ENCODE measurements at regions not wholly inside any gene's neighbourhood (a gene's known extent, or its start where the extent isn't known, plus 50 kb on each side); places are given as distances from the start of the nearest gene placed in this dataset.
"Not testable (repeated sequence)": the region's sequence is repeated elsewhere in the genome, so short reads cannot be mapped to it uniquely, and the experiment has no call there.

- in situ Hi-C loops (cut with MboI; ENCODE audit: low pct_unique_long_range_greater_than_20kb, low sequenced_read_pairs, unreplicated experiment): no loop called here
- TF ChIP-seq CTCF (IDR thresholded peaks at IDR 0.05; ENCODE audit: extremely low read depth, insufficient read depth, missing control alignments): no peak
- no peak for DNase-seq (ENCODE audit: low spot score)
These were observed 170.2 kb upstream of the KCNJ15 start for GRCh38 chr21:38086580-38086979.

DNA sequence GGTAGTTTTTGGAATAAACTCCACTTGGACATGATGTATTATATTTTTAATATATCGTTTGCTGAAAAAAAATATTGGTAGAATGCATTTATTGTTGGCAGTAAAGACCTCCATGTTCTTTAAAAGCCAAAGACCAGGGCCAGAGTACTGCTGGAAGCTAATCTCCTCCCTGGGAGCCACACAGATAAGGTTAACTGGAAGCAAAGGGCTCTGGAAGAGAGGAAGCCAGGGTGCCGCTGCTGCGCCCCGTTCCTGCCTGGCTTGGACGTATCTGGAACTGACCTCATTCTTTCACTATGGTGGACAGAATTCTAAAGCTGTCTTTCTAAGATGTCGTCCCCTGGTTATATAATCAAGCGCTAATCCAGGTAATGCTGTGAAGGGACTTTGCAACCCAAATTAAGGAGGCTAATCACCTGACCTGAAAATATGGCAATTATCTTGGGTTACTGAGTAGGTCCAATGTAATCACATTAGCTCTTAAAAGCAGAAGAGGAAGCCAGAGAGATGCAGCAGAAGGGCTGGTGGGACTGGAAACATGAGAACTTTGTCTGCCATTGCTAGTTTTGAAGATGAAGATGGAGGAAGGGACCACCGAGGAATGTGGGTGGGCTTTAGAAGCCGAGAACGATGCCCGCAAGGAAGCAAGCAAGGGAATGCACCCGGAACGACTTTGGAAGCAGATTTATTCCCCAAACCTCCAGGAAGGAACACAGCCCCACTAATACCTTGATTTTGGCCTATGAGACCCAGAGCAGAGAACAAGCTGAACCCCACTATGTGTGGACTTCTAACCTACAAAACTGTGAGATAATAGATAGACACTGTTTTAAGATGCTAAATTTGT is 167.7 kb upstream of the KCNJ15 start:
- DNase-seq (ENCODE audit: low spot score): no peak
- no peak for TF ChIP-seq CTCF (IDR thresholded peaks at IDR 0.05; ENCODE audit: extremely low read depth, insufficient read depth, missing control alignments)
- in situ Hi-C loops (cut with MboI; ENCODE audit: low pct_unique_long_range_greater_than_20kb, low sequenced_read_pairs, unreplicated experiment): no loop called here

GRCh38 chr21:38089763-38090046 is 167.1 kb upstream of the KCNJ15 start:
- TF ChIP-seq CTCF (IDR thresholded peaks at IDR 0.05; ENCODE audit: extremely low read depth, insufficient read depth, missing control alignments): no peak
- in situ Hi-C loops (cut with MboI; ENCODE audit: low pct_unique_long_range_greater_than_20kb, low sequenced_read_pairs, unreplicated experiment): no loop called here

DNA sequence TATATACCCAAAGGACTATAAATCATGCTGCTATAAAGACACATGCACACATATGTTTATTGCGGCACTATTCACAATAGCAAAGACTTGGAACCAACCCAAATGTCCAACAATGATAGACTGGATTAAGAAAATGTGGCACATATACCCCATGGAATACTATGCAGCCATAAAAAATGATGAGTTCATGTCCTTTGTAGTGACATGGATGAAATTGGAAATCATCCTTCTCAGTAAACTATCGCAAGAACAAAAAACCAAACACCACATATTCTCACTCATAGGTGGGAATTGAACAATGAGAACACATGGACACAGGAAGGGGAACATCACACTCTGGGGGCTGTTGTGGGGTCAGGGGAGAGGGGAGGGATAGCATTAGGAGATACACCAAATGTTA is 165.7 kb upstream of the KCNJ15 start:
- DNase-seq (ENCODE audit: low spot score); in situ Hi-C loops (cut with MboI; ENCODE audit: low pct_unique_long_range_greater_than_20kb, low sequenced_read_pairs, unreplicated experiment): not testable (repeated sequence)

More at GRCh38 chr21:38089763-38090046, 167.1 kb upstream of the KCNJ15 start:
- DNase-seq (ENCODE audit: low spot score): no peak

GRCh38 chr21:38092051-38092450 is 164.7 kb upstream of the KCNJ15 start:
- no peak for TF ChIP-seq CTCF (IDR thresholded peaks at IDR 0.05; ENCODE audit: extremely low read depth, insufficient read depth, missing control alignments)
- no peak for DNase-seq (ENCODE audit: low spot score)
- in situ Hi-C loops (cut with MboI; ENCODE audit: low pct_unique_long_range_greater_than_20kb, low sequenced_read_pairs, unreplicated experiment): no loop called here

GRCh38 chr21:38095220-38095619 is 161.6 kb upstream of the KCNJ15 start:
- no peak for DNase-seq (ENCODE audit: low spot score)
- in situ Hi-C loops (cut with MboI; ENCODE audit: low pct_unique_long_range_greater_than_20kb, low sequenced_read_pairs, unreplicated experiment): no loop called here
- TF ChIP-seq CTCF (IDR thresholded peaks at IDR 0.05; ENCODE audit: extremely low read depth, insufficient read depth, missing control alignments): no peak

DNA sequence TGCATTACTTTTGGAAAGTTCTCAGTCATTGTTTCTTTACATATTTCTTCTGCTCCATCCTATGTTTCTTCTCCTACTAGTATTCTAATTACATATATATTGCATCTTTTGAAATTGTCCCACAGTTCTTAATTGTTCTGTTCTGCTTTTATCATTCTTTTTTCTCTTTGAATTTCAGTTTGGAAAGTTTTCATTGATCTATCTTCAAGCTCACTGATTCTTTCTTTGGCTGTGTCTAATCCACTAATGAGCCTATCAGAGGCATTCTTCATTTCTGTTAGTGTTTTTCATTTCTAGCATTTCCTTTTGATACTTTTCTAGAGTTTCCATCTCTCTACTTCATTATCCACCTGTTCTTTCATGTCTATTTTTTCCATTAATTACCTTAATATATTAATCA is 159.0 kb upstream of the KCNJ15 start:
- no peak for DNase-seq (ENCODE audit: low spot score)
- in situ Hi-C loops (cut with MboI; ENCODE audit: low pct_unique_long_range_greater_than_20kb, low sequenced_read_pairs, unreplicated experiment): no loop called here
- TF ChIP-seq CTCF (IDR thresholded peaks at IDR 0.05; ENCODE audit: extremely low read depth, insufficient read depth, missing control alignments): no peak
